IMR-90 (cell line): ENCODE measurements at regions not wholly inside any gene's neighbourhood (a gene's known extent, or its start where the extent isn't known, plus 50 kb on each side); places are given as distances from the start of the nearest gene placed in this dataset.

Source experiments
- BHLHE40 ChIP-seq: fragments of 150-350 bp; IDR thresholded peaks from 2 replicates; pipeline ENCODE4 v1.6.1; 2016; ENCODE audit warnings: mild to moderate bottlenecking, low read depth, low read length
- CEBPB ChIP-seq: IDR thresholded peaks from 2 replicates; pipeline ENCODE4 v1.6.1; 2012; ENCODE audit warnings: low read depth, low read length, improper control_type of control experiment
- CHD1 ChIP-seq: IDR thresholded peaks from 2 replicates; pipeline ENCODE4 v1.6.1; 2012; ENCODE audit warnings: low read depth, low read length, improper control_type of control experiment
- CTCF ChIP-seq: conservative IDR thresholded peaks from 2 replicates; pipeline ENCODE4 v1.5.1; 2012; ENCODE audit warnings: mild to moderate bottlenecking, low read depth, low read length, improper control_type of control experiment
- ELK1 ChIP-seq: fragments of 150-350 bp; IDR thresholded peaks from 2 replicates; pipeline ENCODE4 v1.6.1; 2016; ENCODE audit warnings: low read depth, mild to moderate bottlenecking, low read length, moderate library complexity, borderline replicate concordance
- FOS ChIP-seq: fragments of 150-350 bp; IDR thresholded peaks from 2 replicates; pipeline ENCODE4 v1.6.1; 2016; ENCODE audit warnings: low read depth, low read length
- MAZ ChIP-seq: IDR thresholded peaks from 2 replicates; pipeline ENCODE4 v1.6.1; 2012; ENCODE audit warnings: low read depth, mild to moderate bottlenecking, low read length, improper control_type of control experiment, moderate library complexity, borderline replicate concordance
- MXI1 ChIP-seq: IDR thresholded peaks from 2 replicates; pipeline ENCODE4 v1.6.1; 2012; ENCODE audit warnings: low read depth, mild to moderate bottlenecking, low read length, moderate library complexity, borderline replicate concordance
- NFE2L2 ChIP-seq: fragments of 150-350 bp; IDR thresholded peaks from 2 replicates; pipeline ENCODE4 v1.6.1; 2016; ENCODE audit warnings: low read depth, mild to moderate bottlenecking, low read length
- POLR2A ChIP-seq: IDR thresholded peaks from 2 replicates; pipeline ENCODE4 v1.6.1; 2012; ENCODE audit warnings: mild to moderate bottlenecking, low read depth, low read length
- RAD21 ChIP-seq: IDR thresholded peaks from 2 replicates; pipeline ENCODE4 v1.6.1; 2012; ENCODE audit warnings: low read length, improper control_type of control experiment
- RCOR1 ChIP-seq: IDR thresholded peaks from 2 replicates; pipeline ENCODE4 v1.6.1; 2012; ENCODE audit warnings: mild to moderate bottlenecking, low read length, improper control_type of control experiment; ENCODE audit not compliant: insufficient replicate concordance
- RFX5 ChIP-seq: IDR thresholded peaks from 2 replicates; pipeline ENCODE4 v1.8.0; 2012; ENCODE audit warnings: low read depth, mild to moderate bottlenecking, low read length, moderate library complexity
- SMC3 ChIP-seq: fragments of 150-350 bp; IDR thresholded peaks from 2 replicates; pipeline ENCODE4 v1.6.1; 2016; ENCODE audit warnings: low read depth, mild to moderate bottlenecking, antibody characterized with exemption, low read length, moderate library complexity

GRCh38 chrX:27251369-27251768, 211.8 kb downstream of the PPP4R3C start:
- no peak for TF ChIP-seq RCOR1
- TF ChIP-seq CTCF: no peak
- no peak for TF ChIP-seq POLR2A
- TF ChIP-seq ELK1: no peak
- no peak for TF ChIP-seq FOS
- TF ChIP-seq CEBPB: no peak
- no peak for TF ChIP-seq CHD1
- no peak for TF ChIP-seq SMC3
- no peak for TF ChIP-seq MAZ
- TF ChIP-seq RAD21: no peak
- no peak for TF ChIP-seq RFX5
- no peak for TF ChIP-seq MXI1
- no peak for TF ChIP-seq BHLHE40
- no peak for TF ChIP-seq NFE2L2
